ENCODE measurements at regions not wholly inside any gene's neighbourhood (a gene's known extent, or its start where the extent isn't known, plus 50 kb on each side); places are given as distances from the start of the nearest gene placed in this dataset.

- TF ChIP-seq PPARA (CRISPR knock-in tag; IDR thresholded peaks at IDR 0.05; ENCODE audit: borderline replicate concordance), result no peak
- no peak for TF ChIP-seq PATZ1 (CRISPR knock-in tag; IDR thresholded peaks at IDR 0.05; ENCODE audit: borderline replicate concordance)
- TF ChIP-seq RARB (CRISPR knock-in tag; IDR thresholded peaks at IDR 0.05), result no peak
- no peak for TF ChIP-seq ZFP3 (CRISPR knock-in tag; IDR thresholded peaks at IDR 0.05)
- TF ChIP-seq ZNF70 (CRISPR knock-in tag; IDR thresholded peaks at IDR 0.05), result no peak
- no peak for TF ChIP-seq TSHZ2 (CRISPR knock-in tag; IDR thresholded peaks at IDR 0.05)
- no peak for TF ChIP-seq ISL1 (CRISPR knock-in tag; IDR thresholded peaks at IDR 0.05)
- ATAC-seq, result no peak
Measured at GRCh38 chrX:22674932-22675331, 324.8 kb upstream of the DDX53 start.

GRCh38 chrX:22686138-22686541 lies 313.6 kb upstream of the DDX53 start:
- ATAC-seq, result no peak
- no peak for TF ChIP-seq POU6F1 (CRISPR knock-in tag; IDR thresholded peaks at IDR 0.05; ENCODE audit: borderline replicate concordance, low read depth)
- TF ChIP-seq ZNF565 (CRISPR knock-in tag; conservative IDR thresholded peaks at IDR 0.05; ENCODE audit: low read depth), result no peak
- TF ChIP-seq ZNF70 (CRISPR knock-in tag; IDR thresholded peaks at IDR 0.05), result no peak
- no peak for TF ChIP-seq BACH2 (CRISPR knock-in tag; IDR thresholded peaks at IDR 0.05; ENCODE audit: borderline replicate concordance)
- no peak for TF ChIP-seq ESRRG (CRISPR knock-in tag; IDR thresholded peaks at IDR 0.05)

- ATAC-seq, result no peak
- TF ChIP-seq TCF4 (CRISPR knock-in tag; IDR thresholded peaks at IDR 0.05; ENCODE audit: borderline replicate concordance) (no peak), GLIS3 (CRISPR knock-in tag; IDR thresholded peaks at IDR 0.05) (no peak), ZFP3 (CRISPR knock-in tag; IDR thresholded peaks at IDR 0.05) (no peak), CSDC2 (CRISPR knock-in tag; IDR thresholded peaks at IDR 0.05) (no peak), PATZ1 (CRISPR knock-in tag; IDR thresholded peaks at IDR 0.05; ENCODE audit: borderline replicate concordance) (no peak), ZNF70 (CRISPR knock-in tag; IDR thresholded peaks at IDR 0.05) (no peak), PPARA (CRISPR knock-in tag; IDR thresholded peaks at IDR 0.05; ENCODE audit: borderline replicate concordance) (no peak), ESRRG (CRISPR knock-in tag; IDR thresholded peaks at IDR 0.05) (no peak), OSR1 (CRISPR knock-in tag; IDR thresholded peaks at IDR 0.05) (no peak), ISL1 (CRISPR knock-in tag; IDR thresholded peaks at IDR 0.05) (no peak), ZFP30 (CRISPR knock-in tag; IDR thresholded peaks at IDR 0.05) (no peak), ZNF8 (CRISPR knock-in tag; IDR thresholded peaks at IDR 0.05) (no peak), SNAI2 (CRISPR knock-in tag; IDR thresholded peaks at IDR 0.05) (no peak), TSHZ2 (CRISPR knock-in tag; IDR thresholded peaks at IDR 0.05) (no peak), CREB5 (CRISPR knock-in tag; IDR thresholded peaks at IDR 0.05; ENCODE audit: low read depth) (no peak), ZC3H10 (CRISPR knock-in tag; IDR thresholded peaks at IDR 0.05) (no peak), BACH2 (CRISPR knock-in tag; IDR thresholded peaks at IDR 0.05; ENCODE audit: borderline replicate concordance) (no peak)
Measured at GRCh38 chrX:22689290-22689689, 310.5 kb upstream of the DDX53 start.
